ENCODE measurements at regions not wholly inside any gene's neighbourhood (a gene's known extent, or its start where the extent isn't known, plus 50 kb on each side); places are given as distances from the start of the nearest gene placed in this dataset.
"Not testable (repeated sequence)": the region's sequence is repeated elsewhere in the genome, so short reads cannot be mapped to it uniquely, and the experiment has no call there.

GRCh38 chr15:54810496-54810895, 386.2 kb downstream of the RSL24D1 start:
- H3K27ac Mint-ChIP-seq = no peak overlapping the region
- DNase-seq = no peak

DNA sequence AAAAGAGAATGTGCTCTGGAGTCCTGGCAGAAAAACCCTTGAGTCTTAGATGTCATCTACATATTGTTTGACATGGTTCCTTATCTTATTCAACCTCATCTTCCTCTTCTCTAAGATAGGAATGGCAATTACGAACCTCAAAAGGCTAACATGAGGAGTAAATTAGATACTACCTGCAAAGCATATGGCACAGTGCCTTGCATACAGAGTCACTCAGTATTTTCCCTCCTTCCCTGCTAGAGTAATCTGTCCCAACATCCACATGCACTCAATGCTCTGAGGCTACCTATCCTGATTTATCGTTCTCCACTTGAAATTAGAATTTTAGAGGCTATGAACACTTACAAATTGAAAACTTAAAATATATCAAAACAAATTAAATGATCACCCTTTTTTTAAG, 386.7 kb downstream of the RSL24D1 start:
- no peaks in the 10 kb centered on the region for H3K27me3 Mint-ChIP-seq (ENCODE audit: low read depth in 3 of 3)
- H3K4me3 Mint-ChIP-seq = no peak overlapping the region
- no peak for DNase-seq
- peaks cover 0 to 12% (median 5%) of the 10 kb centered on the region in 6 donors for H3K9me3 Mint-ChIP-seq
- no peak overlapping the region for H3K27ac Mint-ChIP-seq
- no peaks in the 10 kb centered on the region for H3K4me1 Mint-ChIP-seq
- peaks cover 0 to 5% (median 0%) of the 10 kb centered on the region in 3 donors for H3K36me3 Mint-ChIP-seq

More at GRCh38 chr15:54810496-54810895, 386.2 kb downstream of the RSL24D1 start:
- H3K9me3 Mint-ChIP-seq = peaks cover 0 to 14% (median 5%) of the 10 kb centered on the region in 6 donors
- no peaks in the 10 kb centered on the region for H3K4me1 Mint-ChIP-seq
- H3K27me3 Mint-ChIP-seq (ENCODE audit: low read depth in 3 of 3) = no peaks in the 10 kb centered on the region
- no peak overlapping the region for H3K4me3 Mint-ChIP-seq
- peaks cover 0 to 8% (median 0%) of the 10 kb centered on the region in 3 donors for H3K36me3 Mint-ChIP-seq

- peaks cover 0 to 5% (median 0%) of the 10 kb centered on the region in 6 donors for H3K9me3 Mint-ChIP-seq
- no peak for DNase-seq
- H3K27ac Mint-ChIP-seq = no peak overlapping the region
- H3K4me1 Mint-ChIP-seq = peaks cover 7 to 9% of the 10 kb centered on the region in 2 donors
- H3K4me3 Mint-ChIP-seq = no peak overlapping the region
- H3K36me3 Mint-ChIP-seq = no peaks in the 10 kb centered on the region
- H3K27me3 Mint-ChIP-seq (ENCODE audit: low read depth in 3 of 3) = peaks cover 0 to 1% (median 0%) of the 10 kb centered on the region in 3 donors
Observed at GRCh38 chr15:54808321-54808720, 388.4 kb downstream of the RSL24D1 start.

DNA sequence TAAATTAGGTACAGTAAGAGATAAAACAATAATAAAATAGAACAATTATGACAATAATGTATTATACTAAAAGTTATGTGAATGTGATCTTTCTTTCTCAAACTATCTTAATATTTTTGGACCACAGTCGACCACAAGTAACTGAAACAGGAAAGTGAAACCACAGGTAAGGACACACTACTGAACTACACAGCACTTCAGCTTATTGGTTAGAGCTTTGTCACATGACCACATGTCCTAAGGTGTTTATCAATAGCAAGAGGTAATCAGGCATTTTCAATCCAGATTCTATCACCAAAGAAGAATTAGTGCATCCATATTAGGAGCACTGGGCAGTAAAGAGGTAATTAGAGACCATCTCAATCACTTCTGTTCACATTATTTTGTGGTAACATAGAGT, 392.8 kb downstream of the RSL24D1 start:
- Mint-ChIP-seq H3K36me3 (no peaks in the 10 kb centered on the region), H3K27me3 (ENCODE audit: low read depth in 3 of 3) (peaks cover 0 to 1% (median 0%) of the 10 kb centered on the region in 3 donors), H3K4me3 (no peak overlapping the region), H3K4me1 (peaks cover 11 to 15% of the 10 kb centered on the region in 2 donors), H3K9me3 (peaks cover 0 to 3% (median 0%) of the 10 kb centered on the region in 6 donors), H3K27ac (no peak overlapping the region)
- no peak for DNase-seq

DNA sequence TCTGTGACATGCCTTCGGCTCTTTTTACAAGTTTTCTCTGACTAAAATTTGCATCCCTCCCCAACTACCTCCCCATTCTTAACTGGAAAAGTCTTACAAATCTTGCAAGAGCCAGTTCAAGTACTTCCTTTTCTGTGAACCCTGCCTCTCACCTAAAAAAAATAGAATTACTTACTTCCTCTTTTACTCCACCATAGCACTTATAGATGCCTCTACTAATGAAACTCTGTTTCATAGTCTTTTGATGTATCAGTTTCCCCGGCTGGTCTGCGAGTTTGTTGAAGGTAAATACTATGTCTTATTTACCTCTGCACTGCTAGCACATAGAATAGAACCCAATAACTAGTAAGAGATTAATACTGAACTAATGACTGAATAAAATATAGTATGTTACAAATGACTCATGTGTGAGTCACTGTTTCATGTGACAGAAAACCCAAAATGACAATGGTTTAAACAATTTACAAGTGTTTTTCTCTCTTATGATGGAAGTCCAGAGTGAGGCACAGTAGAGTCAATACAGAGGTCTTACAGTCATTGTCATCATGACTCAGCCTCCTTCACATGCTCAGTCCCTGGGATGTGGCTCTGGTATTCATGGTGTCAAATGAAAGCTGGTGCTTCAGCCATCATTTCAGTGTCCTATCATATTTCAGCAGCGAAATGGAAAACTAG, 393.5 kb downstream of the RSL24D1 start:
- no peaks in the 10 kb centered on the region for H3K36me3 Mint-ChIP-seq
- peaks cover 11 to 15% of the 10 kb centered on the region in 2 donors for H3K4me1 Mint-ChIP-seq
- H3K4me3 Mint-ChIP-seq = no peak overlapping the region
- peaks cover 0 to 1% (median 0%) of the 10 kb centered on the region in 3 donors for H3K27me3 Mint-ChIP-seq (ENCODE audit: low read depth in 3 of 3)
- H3K9me3 Mint-ChIP-seq = peaks cover 0 to 3% (median 0%) of the 10 kb centered on the region in 6 donors
- H3K27ac Mint-ChIP-seq = no peak overlapping the region
- no peak for DNase-seq

DNA sequence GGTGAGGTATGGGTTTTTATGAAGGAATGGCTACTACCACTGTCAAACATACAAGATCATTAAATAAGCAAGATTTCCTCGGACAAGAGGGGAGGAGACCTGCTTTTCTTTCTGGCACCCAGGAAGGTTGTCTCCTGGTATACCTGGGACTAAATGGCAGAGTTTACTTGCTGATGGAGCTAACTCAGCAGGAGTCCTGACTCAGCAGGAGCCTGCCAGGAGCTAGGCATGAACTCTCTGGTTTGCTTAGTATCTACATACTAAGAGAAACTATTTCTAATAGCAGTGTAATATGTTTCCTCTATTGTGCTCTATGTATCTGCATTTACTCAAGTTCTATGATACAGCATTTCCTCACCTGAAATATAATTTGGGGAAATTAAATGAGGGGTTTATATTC, 404.2 kb downstream of the RSL24D1 start:
- peaks cover 0 to 4% (median under 1%) of the 10 kb centered on the region in 3 donors for H3K27me3 Mint-ChIP-seq (ENCODE audit: low read depth in 3 of 3)
- DNase-seq = no peak
- H3K27ac Mint-ChIP-seq = no peak overlapping the region
- no peaks in the 10 kb centered on the region for H3K4me1 Mint-ChIP-seq
- H3K4me3 Mint-ChIP-seq = no peak overlapping the region
- H3K9me3 Mint-ChIP-seq = peaks cover 0 to 2% (median 0%) of the 10 kb centered on the region in 6 donors
- no peaks in the 10 kb centered on the region for H3K36me3 Mint-ChIP-seq

DNA sequence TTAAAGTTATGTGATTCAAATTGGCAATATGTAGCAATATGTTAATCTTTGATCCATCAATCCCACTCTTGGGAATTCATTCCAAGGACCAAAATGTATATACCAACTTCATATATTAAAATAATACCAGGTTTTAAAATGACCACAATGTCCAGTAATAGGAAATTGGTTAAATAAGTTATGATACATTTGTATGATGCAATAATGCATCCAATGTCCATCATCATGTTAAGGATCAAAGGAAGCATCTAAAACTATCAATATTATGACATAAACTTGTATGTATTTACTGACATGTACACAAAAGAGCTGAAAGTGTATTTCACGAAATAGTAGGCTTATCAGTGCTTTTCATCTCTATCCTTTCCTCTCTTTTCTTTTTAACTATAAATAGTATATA, 406.0 kb downstream of the RSL24D1 start:
- Mint-ChIP-seq H3K4me1 (no peaks in the 10 kb centered on the region), H3K36me3 (no peaks in the 10 kb centered on the region), H3K9me3 (peaks cover 0 to 2% (median under 1%) of the 10 kb centered on the region in 6 donors), H3K27ac (no peak overlapping the region), H3K27me3 (ENCODE audit: low read depth in 3 of 3) (peaks cover 0 to 4% (median 0%) of the 10 kb centered on the region in 3 donors), H3K4me3 (no peak overlapping the region)
- no peak for DNase-seq

DNA sequence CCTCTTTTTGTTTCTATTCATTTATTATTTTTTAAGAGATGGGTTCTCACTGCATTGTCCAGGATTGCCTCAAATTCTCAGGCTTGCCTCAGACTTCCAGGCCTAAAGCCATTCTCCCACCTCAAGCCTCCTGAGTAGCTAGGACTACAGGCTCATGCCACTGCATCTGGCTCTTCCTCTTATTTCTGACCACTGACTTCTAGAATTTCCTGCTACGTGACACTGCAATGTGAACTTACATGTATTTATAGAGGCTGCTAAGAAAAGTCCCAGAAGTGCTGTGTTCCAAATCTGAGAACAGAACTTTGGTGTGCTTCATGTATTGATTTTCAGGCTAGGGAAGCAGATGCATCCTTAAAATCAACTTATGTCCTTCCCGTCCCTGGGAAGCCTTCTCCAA, 407.4 kb downstream of the RSL24D1 start:
- peaks cover under 1 to 8% (median 5%) of the 10 kb centered on the region in 6 donors for H3K9me3 Mint-ChIP-seq
- no peak overlapping the region for H3K27ac Mint-ChIP-seq
- no peak for DNase-seq
- no peaks in the 10 kb centered on the region for H3K4me1 Mint-ChIP-seq
- H3K4me3 Mint-ChIP-seq = no peak overlapping the region
- no peaks in the 10 kb centered on the region for H3K36me3 Mint-ChIP-seq
- peaks cover 0 to 4% (median 3%) of the 10 kb centered on the region in 3 donors for H3K27me3 Mint-ChIP-seq (ENCODE audit: low read depth in 3 of 3)

GRCh38 chr15:54781220-54781619, 415.5 kb downstream of the RSL24D1 start:
- H3K4me3 Mint-ChIP-seq; H3K4me1 Mint-ChIP-seq; H3K27me3 Mint-ChIP-seq (ENCODE audit: low read depth in 3 of 3); H3K27ac Mint-ChIP-seq; DNase-seq; H3K36me3 Mint-ChIP-seq: not testable (repeated sequence)
- peaks cover 5 to 21% (median 12%) of the 10 kb centered on the region in 6 donors for H3K9me3 Mint-ChIP-seq

- Mint-ChIP-seq H3K27me3 (ENCODE audit: low read depth in 3 of 3) (peaks cover 0 to 2% (median 1%) of the 10 kb centered on the region in 3 donors), H3K4me1 (no peaks in the 10 kb centered on the region), H3K36me3 (no peaks in the 10 kb centered on the region), H3K27ac (no peak overlapping the region), H3K4me3 (no peak overlapping the region), H3K9me3 (peaks cover 0 to 15% (median 9%) of the 10 kb centered on the region in 6 donors)
- no peak for DNase-seq
Observed at GRCh38 chr15:54779271-54779670, 417.5 kb downstream of the RSL24D1 start.

DNA sequence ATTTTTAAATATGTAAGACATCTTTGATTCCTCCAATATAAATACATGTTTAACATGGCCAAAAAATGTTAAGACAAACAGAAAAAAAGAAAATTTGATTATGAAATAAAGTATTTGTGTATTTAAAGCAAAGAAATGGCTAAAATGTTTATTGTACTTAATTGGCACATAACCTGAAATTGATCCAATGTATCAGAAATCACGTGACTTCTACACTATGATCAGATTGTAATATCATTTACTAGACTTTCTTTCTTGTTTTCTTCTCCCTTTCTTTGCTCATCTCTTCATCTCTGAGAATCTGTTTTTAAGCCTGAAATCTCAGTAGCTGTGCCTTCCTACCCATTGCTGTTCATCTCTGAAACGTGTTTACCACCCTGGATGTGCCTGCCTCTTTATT, 420.3 kb downstream of the RSL24D1 start:
- peaks cover 0 to 1% (median 0%) of the 10 kb centered on the region in 3 donors for H3K27me3 Mint-ChIP-seq (ENCODE audit: low read depth in 3 of 3)
- H3K27ac Mint-ChIP-seq = no peak overlapping the region
- no peaks in the 10 kb centered on the region for H3K36me3 Mint-ChIP-seq
- peaks cover 0 to 9% (median 3%) of the 10 kb centered on the region in 6 donors for H3K9me3 Mint-ChIP-seq
- H3K4me3 Mint-ChIP-seq = no peak overlapping the region
- no peak for DNase-seq
- no peaks in the 10 kb centered on the region for H3K4me1 Mint-ChIP-seq

DNA sequence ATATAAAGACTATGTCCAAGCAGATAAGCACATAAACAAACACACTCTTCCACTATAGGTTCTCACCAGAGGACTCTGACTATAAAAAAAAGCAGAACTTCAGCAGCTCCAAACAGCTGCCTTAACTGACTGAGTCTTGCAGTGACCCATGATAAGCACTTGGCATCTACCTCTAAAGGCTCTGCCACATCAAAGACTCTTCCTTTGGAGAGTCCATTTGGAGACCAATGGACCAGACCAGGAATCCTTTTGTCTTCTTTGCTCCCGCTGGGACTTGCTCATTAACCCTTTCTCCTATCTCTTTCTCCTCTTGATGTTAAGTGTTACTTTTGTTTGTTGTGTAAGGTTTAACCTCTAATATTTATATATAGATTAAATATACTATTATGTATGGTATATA, 424.1 kb downstream of the RSL24D1 start:
- DNase-seq = no peak
- no peak overlapping the region for H3K4me3 Mint-ChIP-seq
- H3K27me3 Mint-ChIP-seq (ENCODE audit: low read depth in 3 of 3) = peaks cover 0 to 1% (median 0%) of the 10 kb centered on the region in 3 donors
- peaks cover 0 to 9% (median 0%) of the 10 kb centered on the region in 6 donors for H3K9me3 Mint-ChIP-seq
- H3K36me3 Mint-ChIP-seq = no peaks in the 10 kb centered on the region
- no peak overlapping the region for H3K27ac Mint-ChIP-seq
- no peaks in the 10 kb centered on the region for H3K4me1 Mint-ChIP-seq

- not testable (repeated sequence) for H3K4me1 Mint-ChIP-seq; DNase-seq; H3K4me3 Mint-ChIP-seq; H3K36me3 Mint-ChIP-seq; H3K27ac Mint-ChIP-seq; H3K27me3 Mint-ChIP-seq (ENCODE audit: low read depth in 3 of 3)
- H3K9me3 Mint-ChIP-seq = peaks cover 0 to 31% (median 12%) of the 10 kb centered on the region in 6 donors
Observed at GRCh38 chr15:54749461-54749860, 447.3 kb downstream of the RSL24D1 start.

GRCh38 chr15:54722342-54722986, 474.3 kb downstream of the RSL24D1 start:
- peaks cover 0 to 2% (median 0%) of the 10 kb centered on the region in 3 donors for H3K27me3 Mint-ChIP-seq (ENCODE audit: low read depth in 3 of 3)
- no peak for DNase-seq
- peaks cover 2 to 10% (median 9%) of the 10 kb centered on the region in 6 donors for H3K9me3 Mint-ChIP-seq
- H3K4me3 Mint-ChIP-seq = no peak overlapping the region
- no peak overlapping the region for H3K27ac Mint-ChIP-seq
- H3K36me3 Mint-ChIP-seq = no peaks in the 10 kb centered on the region
- H3K4me1 Mint-ChIP-seq = peaks cover 0 to 6% of the 10 kb centered on the region in 2 donors

Measured in immature natural killer cell (primary cell).